Activated CD4-positive, alpha-beta T cell treated with anti-CD3 and anti-CD28 coated beads, Interleukin-2, Interleukin-6, amounts not matched to agents 100 ng/mL and 50 ng/mL, durations not matched to agents 16 hours and 8 hours (primary cell): ENCODE measurements at regions not wholly inside any gene's neighbourhood (a gene's known extent, or its start where the extent isn't known, plus 50 kb on each side); places are given as distances from the start of the nearest gene placed in this dataset.

ENCODE experiments used
- DNase-seq: peaks from one replicate; pipeline ENCODE4 v3.0.0-alpha.2; 2020

GRCh38 chr11:115047631-115048030 is 369.3 kb downstream of the NXPE2 start:
- DNase-seq = no peak

DNA sequence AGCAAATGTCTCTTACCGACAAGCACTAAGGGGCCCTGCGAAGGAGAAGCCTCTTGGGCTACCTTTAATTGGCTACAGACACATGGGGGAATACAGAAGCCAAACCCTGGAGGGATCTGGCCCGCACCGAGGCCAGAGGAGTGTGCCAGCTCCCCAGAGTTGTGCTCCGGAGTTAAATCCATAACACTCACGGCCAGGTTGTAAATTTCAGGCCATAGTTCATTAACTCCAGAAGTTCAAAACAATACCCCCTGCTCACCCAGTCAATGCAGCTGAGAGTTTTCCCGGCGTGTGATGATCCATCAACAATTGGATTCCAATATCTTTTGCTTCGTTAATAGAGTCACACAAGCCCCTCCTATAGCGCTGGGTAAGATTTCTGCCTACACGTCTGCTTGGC is 371.5 kb downstream of the NXPE2 start:
- no peak for DNase-seq

DNA sequence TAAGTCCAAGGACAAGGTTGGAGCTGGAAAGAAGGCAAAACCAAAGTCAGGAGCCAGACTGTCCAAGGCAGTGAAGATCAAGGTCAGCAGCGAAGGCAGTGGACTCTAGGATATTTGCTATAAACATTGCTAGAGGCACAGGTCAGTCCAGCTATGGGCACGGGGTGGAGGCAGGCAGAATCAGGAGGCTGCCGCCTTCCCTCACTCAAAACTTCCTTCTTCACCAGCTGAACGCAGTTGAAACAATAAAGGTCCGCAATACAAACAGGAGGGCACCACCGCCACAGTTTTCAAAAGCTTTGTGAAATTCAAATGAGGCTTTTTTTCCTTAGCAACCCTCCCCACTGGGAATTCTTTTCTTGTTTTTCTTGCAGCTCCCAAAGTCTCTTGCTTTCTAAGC is 372.4 kb downstream of the NXPE2 start:
- DNase-seq = no peak

DNA sequence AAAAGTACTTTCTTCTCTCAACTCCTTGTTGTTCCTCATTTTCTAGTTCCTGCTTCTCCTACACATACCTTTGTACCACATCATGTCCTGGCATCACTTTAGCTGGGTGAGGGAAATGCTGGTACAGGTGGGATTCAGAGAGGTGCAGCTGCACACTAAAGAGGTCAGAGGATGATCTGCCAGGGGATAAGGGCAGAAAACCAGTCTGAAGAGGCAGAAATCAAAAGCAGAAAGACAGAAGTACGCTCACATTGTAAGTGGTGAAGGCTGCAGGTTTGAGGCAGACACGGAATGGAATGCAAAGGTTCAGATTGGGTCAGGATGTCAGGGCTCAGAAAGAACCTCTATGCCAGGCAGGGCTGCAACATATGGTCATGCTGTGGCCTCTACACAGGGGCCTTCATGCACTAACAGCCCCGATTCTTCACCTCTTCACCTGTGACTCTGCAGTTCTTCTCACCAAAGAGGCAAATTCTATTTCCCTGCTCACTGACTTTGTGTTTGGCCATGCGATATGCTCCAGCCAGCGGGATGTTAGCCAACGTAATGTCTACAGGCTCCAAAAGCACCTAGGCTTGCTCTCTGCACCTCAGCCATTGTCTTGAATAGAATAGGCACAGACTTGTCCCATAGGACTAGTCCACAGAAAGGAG is 373.7 kb downstream of the NXPE2 start:
- no peak for DNase-seq

GRCh38 chr11:115052601-115053000 is 374.3 kb downstream of the NXPE2 start:
- no peak for DNase-seq

DNA sequence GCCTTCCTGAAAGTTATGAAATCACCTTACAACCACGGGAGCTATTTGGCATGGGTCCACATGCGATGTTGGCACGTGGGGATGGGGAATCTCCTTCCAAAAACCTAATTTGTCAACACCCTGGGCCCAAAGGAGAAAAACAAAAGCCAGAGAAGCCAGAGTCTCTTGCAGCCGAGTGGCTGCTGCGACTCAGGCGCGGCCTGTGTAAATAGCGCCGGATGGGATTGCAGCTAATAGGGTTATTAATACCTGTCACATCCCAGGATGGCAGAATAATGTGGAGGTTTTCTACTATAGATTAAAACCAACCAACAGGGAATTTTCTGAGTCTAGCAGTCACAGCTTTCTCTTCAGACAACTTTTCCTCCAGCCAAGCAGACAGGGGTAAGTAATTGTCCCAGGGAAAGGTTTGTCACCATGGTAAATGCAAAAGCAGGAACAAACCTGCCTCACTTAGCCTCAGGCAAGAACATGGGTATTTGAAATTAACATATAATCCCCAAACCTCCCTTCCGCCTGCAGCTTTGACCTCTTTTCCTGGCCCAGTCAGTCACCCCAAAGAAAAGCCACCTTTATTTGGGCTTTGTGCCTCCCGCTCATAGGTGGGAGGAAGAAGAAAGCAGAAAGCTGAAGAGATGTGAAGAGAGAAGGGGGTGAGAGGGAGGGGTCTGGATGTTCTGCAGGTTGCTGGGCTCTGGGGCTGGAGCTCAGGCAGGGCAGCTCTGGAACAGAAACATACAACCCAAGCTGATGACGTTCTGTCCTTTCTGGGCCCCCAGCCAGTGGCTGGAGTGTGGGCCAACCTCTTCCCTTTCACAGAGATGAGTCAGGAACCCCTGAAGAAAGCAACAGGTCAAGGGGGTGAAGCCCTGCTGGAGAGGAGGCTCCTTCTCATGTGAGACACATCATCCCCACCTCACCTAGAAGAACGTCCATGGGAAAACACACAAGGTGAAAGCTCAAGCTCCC is 376.5 kb downstream of the NXPE2 start:
- no peak for DNase-seq

- no peak for DNase-seq
These were observed 378.2 kb downstream of the NXPE2 start for GRCh38 chr11:115056514-115056913.

GRCh38 chr11:115060840-115061239 is 382.5 kb downstream of the NXPE2 start:
- no peak for DNase-seq

DNA sequence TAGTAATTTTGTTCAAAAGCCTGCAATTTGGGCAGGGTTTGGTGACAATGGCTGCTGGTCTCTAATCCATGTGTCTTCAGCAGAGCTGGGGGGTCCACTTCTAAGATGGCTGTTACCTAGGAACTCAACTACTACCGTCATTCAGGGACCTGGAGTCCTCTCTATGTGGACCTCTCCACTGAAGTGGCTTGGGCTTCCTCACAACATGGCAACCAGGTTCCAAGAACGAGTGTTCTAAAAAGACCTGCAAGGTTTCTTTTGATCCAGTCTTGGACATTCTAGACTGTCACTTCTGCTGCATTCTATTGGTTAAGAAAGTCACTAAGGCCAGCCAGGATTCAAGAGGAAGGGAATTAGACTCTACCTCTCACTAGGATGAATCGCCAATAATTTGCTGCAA is 387.0 kb downstream of the NXPE2 start:
- no peak for DNase-seq

- no peak for DNase-seq
These were observed 387.7 kb downstream of the NXPE2 start for GRCh38 chr11:115065830-115066664.

GRCh38 chr11:115067471-115067870 is 389.1 kb downstream of the NXPE2 start:
- no peak for DNase-seq

DNA sequence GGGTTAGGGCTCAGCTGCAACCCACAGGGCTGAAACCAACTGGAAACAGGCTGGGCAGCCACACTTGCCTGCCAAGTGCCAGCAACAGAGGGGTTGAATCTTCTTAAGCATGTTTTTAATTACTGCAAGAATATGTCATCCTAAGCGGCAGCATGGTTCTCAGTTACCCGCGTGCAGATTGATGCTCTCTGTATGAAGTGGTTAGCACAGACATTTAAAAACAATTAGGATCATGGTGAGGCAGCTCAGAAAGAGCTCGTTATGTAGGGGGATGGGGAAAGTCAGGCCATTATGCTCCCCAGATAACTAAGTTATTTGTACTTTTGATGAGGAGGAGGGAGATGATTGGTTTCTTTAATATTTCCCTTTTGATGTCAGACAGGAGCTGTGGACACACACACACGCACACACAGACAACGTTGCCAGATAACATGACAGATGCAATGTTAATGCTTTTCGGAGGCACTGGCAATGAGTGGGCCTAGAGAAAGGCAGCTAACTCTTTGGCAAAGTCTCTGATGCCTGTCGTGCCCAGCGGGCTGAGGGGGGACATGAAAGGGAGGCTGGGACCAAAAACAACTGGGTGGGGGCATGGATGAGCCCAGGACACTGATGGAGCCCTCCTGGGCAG is 389.7 kb downstream of the NXPE2 start:
- no peak for DNase-seq

DNA sequence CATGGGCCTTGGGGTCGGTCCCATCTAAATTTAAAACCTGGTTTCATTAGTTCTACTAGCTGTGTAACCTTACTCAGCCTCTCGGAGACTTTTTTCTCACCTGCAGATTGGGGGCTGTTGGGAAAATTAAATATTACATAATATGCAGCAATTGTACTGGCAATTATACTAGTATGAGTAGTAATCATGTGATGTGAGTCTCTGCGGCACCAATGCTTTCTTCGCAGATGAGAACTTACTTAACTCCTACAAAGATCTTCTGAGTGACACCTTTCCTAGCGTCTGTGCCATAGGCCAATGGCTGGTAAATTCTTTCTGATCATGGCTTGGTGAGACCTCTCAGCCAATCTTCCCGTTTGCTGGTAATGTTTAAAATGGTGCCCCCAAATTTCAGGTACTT is 391.3 kb downstream of the NXPE2 start:
- DNase-seq = no peak

- DNase-seq = no peak
These were observed 397.0 kb downstream of the NXPE2 start for GRCh38 chr11:115075356-115075755.

DNA sequence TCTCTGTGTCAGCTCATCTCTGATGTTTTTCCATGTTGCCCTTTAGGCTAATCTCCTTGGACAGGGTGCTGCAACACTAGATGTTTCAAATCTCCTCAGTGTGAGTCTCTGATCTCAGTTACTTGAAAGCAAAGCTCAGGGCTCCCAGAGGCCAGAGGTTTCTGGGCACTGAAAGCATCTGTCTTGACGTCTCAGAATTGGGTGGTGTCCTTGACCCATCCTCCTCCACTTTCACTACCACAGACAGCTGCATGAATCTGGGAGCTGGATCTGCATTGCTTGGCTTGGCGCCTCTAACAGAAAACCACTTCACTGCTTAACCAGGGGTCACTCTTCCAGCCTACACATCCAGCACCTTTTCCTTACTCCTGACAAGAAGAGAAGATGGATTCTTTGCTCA is 399.4 kb downstream of the NXPE2 start:
- no peak for DNase-seq

- DNase-seq = no peak
These were observed 400.4 kb downstream of the NXPE2 start for GRCh38 chr11:115078461-115079438.

- no peak for DNase-seq
These were observed 402.8 kb downstream of the NXPE2 start for GRCh38 chr11:115080923-115081680.

GRCh38 chr11:115081972-115082371 is 403.6 kb downstream of the NXPE2 start:
- DNase-seq = no peak

DNA sequence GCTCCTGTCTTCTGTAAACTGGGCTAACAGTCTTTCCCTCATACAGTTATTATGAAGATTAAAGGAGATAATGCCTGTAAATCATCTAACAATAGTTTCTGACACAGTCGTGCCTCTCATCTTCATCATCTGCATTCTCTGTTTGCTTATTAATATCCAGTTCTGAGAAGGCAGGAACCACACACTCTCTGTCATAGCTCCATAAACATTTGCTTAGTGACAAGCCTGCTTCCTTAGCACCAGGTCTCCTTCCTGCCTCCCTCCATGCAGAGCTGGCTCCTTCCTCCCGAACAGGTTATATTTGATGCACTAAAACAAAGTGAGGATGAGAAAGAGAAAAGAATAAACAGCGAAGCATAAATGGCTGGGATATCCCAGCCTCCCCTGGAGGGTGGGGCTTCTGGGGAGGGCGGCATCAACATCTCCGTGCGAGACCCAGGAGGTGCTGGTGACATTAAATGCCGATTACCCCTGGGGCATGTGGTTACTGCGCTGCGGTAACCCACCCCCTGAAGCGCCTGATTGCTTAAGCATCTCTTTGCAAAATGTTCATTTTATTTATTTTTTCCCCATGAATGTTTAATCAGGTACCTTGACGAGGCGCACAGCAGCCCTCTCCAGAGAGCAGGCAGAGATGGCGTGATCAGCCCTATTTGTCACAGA is 404.9 kb downstream of the NXPE2 start:
- DNase-seq = no peak

- DNase-seq = no peak
These were observed 405.9 kb downstream of the NXPE2 start for GRCh38 chr11:115084231-115084630.
